Activated T-cell treated with anti-CD3 and anti-CD28 coated beads, Interleukin-2, amount 50 U/mL, for 24 hours (primary cell): ENCODE measurements at regions not wholly inside any gene's neighbourhood (a gene's known extent, or its start where the extent isn't known, plus 50 kb on each side); places are given as distances from the start of the nearest gene placed in this dataset.

Experiments
- DNase-seq: peaks from one replicate; pipeline ENCODE4 v3.0.0-alpha.2; 2020
- H3K27ac Mint-ChIP-seq: 2 replicates; pipeline ENCODE4 v1.8.0; 2020; ENCODE audit warnings: mild to moderate bottlenecking, mixed read lengths
- H3K27me3 Mint-ChIP-seq: 2 replicates; pipeline ENCODE4 v1.8.0; 2020; ENCODE audit warnings: mixed read lengths
- H3K36me3 Mint-ChIP-seq: 2 replicates; pipeline ENCODE4 v1.8.0; 2020; ENCODE audit warnings: low read depth, mixed read lengths
- H3K4me1 Mint-ChIP-seq: 2 replicates; pipeline ENCODE4 v1.8.0; 2020; ENCODE audit warnings: low read depth, mixed read lengths
- H3K4me3 Mint-ChIP-seq: 2 replicates; pipeline ENCODE4 v1.8.0; 2020; ENCODE audit warnings: mild to moderate bottlenecking, moderate library complexity, mixed read lengths
- H3K9me3 Mint-ChIP-seq: 2 replicates; pipeline ENCODE4 v1.8.0; 2020; ENCODE audit warnings: mixed read lengths

GRCh38 chr1:217921126-217921904 lies 290.2 kb downstream of the SPATA17 start:
- no peak overlapping the region for H3K4me3 Mint-ChIP-seq
- H3K4me1 Mint-ChIP-seq: no peaks in the 10 kb centered on the region
- H3K36me3 Mint-ChIP-seq: no peaks in the 10 kb centered on the region
- H3K9me3 Mint-ChIP-seq: peaks cover 2% of the 10 kb centered on the region
- no peak for DNase-seq
- H3K27me3 Mint-ChIP-seq: peaks cover 12% of the 10 kb centered on the region
- H3K27ac Mint-ChIP-seq: no peak overlapping the region

GRCh38 chr1:217924924-217925323 lies 293.8 kb downstream of the SPATA17 start:
- Mint-ChIP-seq H3K27ac (no peak overlapping the region), H3K27me3 (peaks cover 12% of the 10 kb centered on the region), H3K36me3 (no peaks in the 10 kb centered on the region), H3K4me3 (no peak overlapping the region), H3K9me3 (no peaks in the 10 kb centered on the region), H3K4me1 (no peaks in the 10 kb centered on the region)
- DNase-seq: no peak

GRCh38 chr1:217929213-217929885 lies 298.2 kb downstream of the SPATA17 start:
- H3K4me1 Mint-ChIP-seq: no peaks in the 10 kb centered on the region
- H3K4me3 Mint-ChIP-seq: no peak overlapping the region
- H3K27ac Mint-ChIP-seq: no peak overlapping the region
- DNase-seq: no peak
- H3K9me3 Mint-ChIP-seq: no peaks in the 10 kb centered on the region
- peaks cover 10% of the 10 kb centered on the region for H3K27me3 Mint-ChIP-seq
- no peaks in the 10 kb centered on the region for H3K36me3 Mint-ChIP-seq

GRCh38 chr1:217943361-217943760 lies 312.2 kb downstream of the SPATA17 start:
- Mint-ChIP-seq H3K4me1 (no peaks in the 10 kb centered on the region), H3K9me3 (peaks cover 3% of the 10 kb centered on the region), H3K27ac (no peak overlapping the region), H3K36me3 (no peaks in the 10 kb centered on the region), H3K27me3 (no peaks in the 10 kb centered on the region), H3K4me3 (no peak overlapping the region)
- DNase-seq: no peak

- Mint-ChIP-seq H3K27ac (no peak overlapping the region), H3K4me1 (no peaks in the 10 kb centered on the region), H3K36me3 (no peaks in the 10 kb centered on the region), H3K27me3 (no peaks in the 10 kb centered on the region), H3K4me3 (no peak overlapping the region), H3K9me3 (peaks cover 5% of the 10 kb centered on the region)
- DNase-seq: no peak
Measured at GRCh38 chr1:217944550-217944949, 313.4 kb downstream of the SPATA17 start.

- no peak overlapping the region for H3K27ac Mint-ChIP-seq
- no peaks in the 10 kb centered on the region for H3K36me3 Mint-ChIP-seq
- H3K4me3 Mint-ChIP-seq: no peak overlapping the region
- peaks cover 2% of the 10 kb centered on the region for H3K9me3 Mint-ChIP-seq
- no peaks in the 10 kb centered on the region for H3K27me3 Mint-ChIP-seq
- H3K4me1 Mint-ChIP-seq: no peaks in the 10 kb centered on the region
- DNase-seq: no peak
Measured at GRCh38 chr1:217946511-217946910, 315.4 kb downstream of the SPATA17 start.

GRCh38 chr1:217948741-217949140 lies 317.6 kb downstream of the SPATA17 start:
- H3K36me3 Mint-ChIP-seq: no peaks in the 10 kb centered on the region
- no peak for DNase-seq
- H3K9me3 Mint-ChIP-seq: peaks cover 2% of the 10 kb centered on the region
- no peaks in the 10 kb centered on the region for H3K4me1 Mint-ChIP-seq
- H3K27me3 Mint-ChIP-seq: no peaks in the 10 kb centered on the region
- H3K27ac Mint-ChIP-seq: no peak overlapping the region
- no peak overlapping the region for H3K4me3 Mint-ChIP-seq

- no peak for DNase-seq
- Mint-ChIP-seq H3K4me1 (no peaks in the 10 kb centered on the region), H3K4me3 (no peak overlapping the region), H3K27me3 (no peaks in the 10 kb centered on the region), H3K27ac (no peak overlapping the region), H3K36me3 (no peaks in the 10 kb centered on the region), H3K9me3 (peaks cover 6% of the 10 kb centered on the region)
Measured at GRCh38 chr1:217953330-217953729, 322.2 kb downstream of the SPATA17 start.

- Mint-ChIP-seq H3K4me3 (no peak overlapping the region), H3K27ac (no peak overlapping the region), H3K9me3 (peaks cover 4% of the 10 kb centered on the region), H3K36me3 (no peaks in the 10 kb centered on the region), H3K27me3 (no peaks in the 10 kb centered on the region), H3K4me1 (no peaks in the 10 kb centered on the region)
- no peak for DNase-seq
Measured at GRCh38 chr1:217953922-217954321, 322.8 kb downstream of the SPATA17 start.

- peaks cover 4% of the 10 kb centered on the region for H3K9me3 Mint-ChIP-seq
- no peak overlapping the region for H3K4me3 Mint-ChIP-seq
- no peaks in the 10 kb centered on the region for H3K27me3 Mint-ChIP-seq
- H3K4me1 Mint-ChIP-seq: no peaks in the 10 kb centered on the region
- H3K27ac Mint-ChIP-seq: no peak overlapping the region
- no peak for DNase-seq
- no peaks in the 10 kb centered on the region for H3K36me3 Mint-ChIP-seq
Measured at GRCh38 chr1:217955723-217956122, 324.6 kb downstream of the SPATA17 start.

GRCh38 chr1:217965156-217965786 lies 319.8 kb upstream of the RRP15 start:
- Mint-ChIP-seq H3K4me3 (no peak overlapping the region), H3K27me3 (no peaks in the 10 kb centered on the region), H3K36me3 (no peaks in the 10 kb centered on the region), H3K27ac (no peak overlapping the region), H3K4me1 (no peaks in the 10 kb centered on the region), H3K9me3 (peaks cover 2% of the 10 kb centered on the region)
- no peak for DNase-seq

- Mint-ChIP-seq H3K4me1 (no peaks in the 10 kb centered on the region), H3K9me3 (peaks cover 13% of the 10 kb centered on the region), H3K4me3 (no peak overlapping the region), H3K27ac (no peak overlapping the region), H3K27me3 (no peaks in the 10 kb centered on the region), H3K36me3 (no peaks in the 10 kb centered on the region)
- DNase-seq: no peak
Measured at GRCh38 chr1:217968085-217968484, 317.0 kb upstream of the RRP15 start.

GRCh38 chr1:217969428-217969827 lies 315.7 kb upstream of the RRP15 start:
- Mint-ChIP-seq H3K27ac (no peak overlapping the region), H3K27me3 (no peaks in the 10 kb centered on the region), H3K4me3 (no peak overlapping the region), H3K9me3 (peaks cover 13% of the 10 kb centered on the region), H3K36me3 (no peaks in the 10 kb centered on the region), H3K4me1 (no peaks in the 10 kb centered on the region)
- no peak for DNase-seq

- no peaks in the 10 kb centered on the region for H3K27me3 Mint-ChIP-seq
- no peaks in the 10 kb centered on the region for H3K36me3 Mint-ChIP-seq
- H3K9me3 Mint-ChIP-seq: peaks cover 7% of the 10 kb centered on the region
Measured at GRCh38 chr1:217977943-217978342, 307.1 kb upstream of the RRP15 start.

GRCh38 chr1:217981430-217981829 lies 303.7 kb upstream of the RRP15 start:
- H3K27ac Mint-ChIP-seq: no peak overlapping the region
- no peak overlapping the region for H3K4me3 Mint-ChIP-seq
- H3K27me3 Mint-ChIP-seq: no peaks in the 10 kb centered on the region
- H3K36me3 Mint-ChIP-seq: no peaks in the 10 kb centered on the region
- H3K9me3 Mint-ChIP-seq: peaks cover 4% of the 10 kb centered on the region
- no peaks in the 10 kb centered on the region for H3K4me1 Mint-ChIP-seq
- DNase-seq: no peak

More at GRCh38 chr1:217977943-217978342, 307.1 kb upstream of the RRP15 start:
- DNase-seq: no peak
- Mint-ChIP-seq H3K27ac (no peak overlapping the region), H3K4me1 (no peaks in the 10 kb centered on the region), H3K4me3 (no peak overlapping the region)
